Smooth muscle cell (in vitro differentiated cells): ENCODE measurements at regions not wholly inside any gene's neighbourhood (a gene's known extent, or its start where the extent isn't known, plus 50 kb on each side); places are given as distances from the start of the nearest gene placed in this dataset.
A peak's percentile ranks its signal among the peaks of the same experiment; 100 is the strongest.

ENCODE experiments used
- DNase-seq: peaks from one replicate; lab custom pipeline; 2025; ENCODE audit not compliant: unreplicated experiment; lab: John Stamatoyannopoulos, UW
- H2AFZ ChIP-seq: fragments of 200-600 bp; sonication (generic); 2 replicates; pipeline ENCODE4 v1.6.0; 2016; ENCODE audit warnings: antibody characterized with exemption, low read depth, mild to moderate bottlenecking
- H3F3A ChIP-seq: fragments of 200-600 bp; sonication (generic); 2 replicates; pipeline ENCODE4 v1.6.0; 2017; ENCODE audit warnings: antibody characterized with exemption, low read depth
- H3K27ac ChIP-seq: fragments of 200-600 bp; sonication (generic); 2 replicates; pipeline ENCODE4 v1.5.1; 2016; ENCODE audit warnings: low read depth, mild to moderate bottlenecking
- H3K27me3 ChIP-seq: fragments of 200-600 bp; sonication (generic); 2 replicates; pipeline ENCODE4 v1.6.1; 2016; ENCODE audit warnings: low read depth, mild to moderate bottlenecking
- H3K36me3 ChIP-seq: fragments of 200-600 bp; sonication (generic); 2 replicates; pipeline ENCODE4 v1.5.1; 2016; ENCODE audit warnings: low read depth
- H3K4me1 ChIP-seq: fragments of 200-600 bp; sonication (generic); 2 replicates; pipeline ENCODE4 v1.5.1; 2016; ENCODE audit warnings: low read depth
- H3K4me2 ChIP-seq: fragments of 200-600 bp; sonication (generic); 2 replicates; pipeline ENCODE4 v1.6.0; 2016; ENCODE audit warnings: mild to moderate bottlenecking
- H3K4me3 ChIP-seq: fragments of 200-600 bp; sonication (generic); 2 replicates; pipeline ENCODE4 v1.5.1; 2016; ENCODE audit warnings: mild to moderate bottlenecking
- H3K79me2 ChIP-seq: fragments of 200-600 bp; sonication (generic); 2 replicates; pipeline ENCODE4 v1.6.0; 2016; ENCODE audit warnings: low read depth, mild to moderate bottlenecking
- H3K9ac ChIP-seq: fragments of 200-600 bp; sonication (generic); 2 replicates; pipeline ENCODE4 v1.6.0; 2016; ENCODE audit warnings: low read depth
- H3K9me3 ChIP-seq: fragments of 200-600 bp; sonication (generic); replicated peaks from 2 replicates; pipeline ENCODE4 v1.5.1; 2016; ENCODE audit warnings: low read depth
- H4K20me1 ChIP-seq: fragments of 200-600 bp; sonication (generic); 2 replicates; pipeline ENCODE4 v1.6.0; 2016; ENCODE audit warnings: low read depth
- WGBS: methylation state at CpG from one replicate; pipeline ENCODE4 v1.1.7; 2016; ENCODE audit warnings: low lambda C conversion rate; 5-methylcytosine and 5-hydroxymethylcytosine counted together
- TF ChIP-seq, protein P1 (sequence below): fragments of 200-600 bp; sonication (generic); IDR thresholded peaks from 2 replicates; pipeline ENCODE4 v1.5.1; 2017; ENCODE audit warnings: borderline replicate concordance, mild to moderate bottlenecking, antibody characterized with exemption; ENCODE audit not compliant: insufficient read depth, poor library complexity, severe bottlenecking

GRCh38 chr5:135657536-135658305, 78.9 kb upstream of the CXCL14 start:
- Histone ChIP-seq H3K27ac (no peak overlapping the region), H4K20me1 (no peaks in the 10 kb centered on the region), H3K79me2 (no peaks in the 10 kb centered on the region), H3K27me3 (no peaks in the 10 kb centered on the region), H3K4me2 (no peak overlapping the region), H2AFZ (no peak overlapping the region), H3K36me3 (no peaks in the 10 kb centered on the region), H3K9ac (no peak overlapping the region), H3K4me3 (no peak overlapping the region), H3K4me1 (no peaks in the 10 kb centered on the region), H3K9me3 (no peaks in the 10 kb centered on the region), H3F3A (peaks cover 18% of the 10 kb centered on the region)
- TF ChIP-seq, protein P1, sequence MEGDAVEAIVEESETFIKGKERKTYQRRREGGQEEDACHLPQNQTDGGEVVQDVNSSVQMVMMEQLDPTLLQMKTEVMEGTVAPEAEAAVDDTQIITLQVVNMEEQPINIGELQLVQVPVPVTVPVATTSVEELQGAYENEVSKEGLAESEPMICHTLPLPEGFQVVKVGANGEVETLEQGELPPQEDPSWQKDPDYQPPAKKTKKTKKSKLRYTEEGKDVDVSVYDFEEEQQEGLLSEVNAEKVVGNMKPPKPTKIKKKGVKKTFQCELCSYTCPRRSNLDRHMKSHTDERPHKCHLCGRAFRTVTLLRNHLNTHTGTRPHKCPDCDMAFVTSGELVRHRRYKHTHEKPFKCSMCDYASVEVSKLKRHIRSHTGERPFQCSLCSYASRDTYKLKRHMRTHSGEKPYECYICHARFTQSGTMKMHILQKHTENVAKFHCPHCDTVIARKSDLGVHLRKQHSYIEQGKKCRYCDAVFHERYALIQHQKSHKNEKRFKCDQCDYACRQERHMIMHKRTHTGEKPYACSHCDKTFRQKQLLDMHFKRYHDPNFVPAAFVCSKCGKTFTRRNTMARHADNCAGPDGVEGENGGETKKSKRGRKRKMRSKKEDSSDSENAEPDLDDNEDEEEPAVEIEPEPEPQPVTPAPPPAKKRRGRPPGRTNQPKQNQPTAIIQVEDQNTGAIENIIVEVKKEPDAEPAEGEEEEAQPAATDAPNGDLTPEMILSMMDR = no peak
- 77% methylated on average over 3 of the region's 3 CpGs for WGBS
- DNase-seq = no peak

DNA sequence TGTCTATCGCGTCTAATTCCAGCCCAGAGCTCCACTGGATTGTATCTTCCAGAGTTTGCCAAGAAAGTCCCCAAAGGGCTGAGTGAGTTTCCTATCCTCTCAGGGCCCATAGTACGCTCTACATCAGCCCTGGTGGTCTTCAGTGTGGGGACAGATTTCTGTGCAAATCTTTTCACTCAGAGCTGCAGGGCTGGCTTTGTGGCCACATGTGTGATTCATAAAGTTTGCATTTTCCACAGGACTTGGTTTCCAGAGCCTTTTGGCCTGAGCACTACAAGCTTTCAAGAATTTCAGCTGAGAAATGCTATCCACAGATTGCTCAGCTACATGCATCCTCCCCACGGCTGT, 76.7 kb upstream of the CXCL14 start:
- DNase-seq = no peak
- no peak overlapping the region for H2AFZ ChIP-seq
- peak overlapping the region; percentile 9 for H3K27ac ChIP-seq
- H4K20me1 ChIP-seq = no peaks in the 10 kb centered on the region
- no peaks in the 10 kb centered on the region for H3K79me2 ChIP-seq
- H3K4me2 ChIP-seq = peak overlapping the region; percentile 16
- no peaks in the 10 kb centered on the region for H3K36me3 ChIP-seq
- no peaks in the 10 kb centered on the region for H3K4me1 ChIP-seq
- no peaks in the 10 kb centered on the region for H3K27me3 ChIP-seq
- 63% methylated on average over 4 of the region's 4 CpGs for WGBS
- TF ChIP-seq, protein P1 = no peak
- H3K4me3 ChIP-seq = no peak overlapping the region
- H3K9me3 ChIP-seq = no peaks in the 10 kb centered on the region
- H3F3A ChIP-seq = peaks cover 11% of the 10 kb centered on the region
- no peak overlapping the region for H3K9ac ChIP-seq

- no peak for DNase-seq
- Histone ChIP-seq H3K9me3 (no peaks in the 10 kb centered on the region), H3K27me3 (no peaks in the 10 kb centered on the region), H3K4me3 (no peak overlapping the region), H3K79me2 (no peaks in the 10 kb centered on the region), H3K9ac (no peak overlapping the region), H4K20me1 (no peaks in the 10 kb centered on the region), H3F3A (peaks cover 11% of the 10 kb centered on the region), H3K36me3 (no peaks in the 10 kb centered on the region), H3K4me1 (no peaks in the 10 kb centered on the region), H3K27ac (no peak overlapping the region), H2AFZ (no peak overlapping the region), H3K4me2 (peak overlapping the region; percentile 16)
- TF ChIP-seq, protein P1 = no peak
- WGBS = 79% methylated on average over 12 of the region's 12 CpGs
Observed at GRCh38 chr5:135654761-135655467, 76.1 kb upstream of the CXCL14 start.
